Stimulated activated CD4-positive, alpha-beta T cell treated with anti-CD3 and anti-CD28 coated beads, Interleukin-1b, Interleukin-23, amount 100 ng/mL, for 4 hours (primary cell): ENCODE measurements at regions not wholly inside any gene's neighbourhood (a gene's known extent, or its start where the extent isn't known, plus 50 kb on each side); places are given as distances from the start of the nearest gene placed in this dataset.
"Not testable (repeated sequence)": the region's sequence is repeated elsewhere in the genome, so short reads cannot be mapped to it uniquely, and the experiment has no call there.

Experiments
- DNase-seq, 2 donors: peaks; one replicate each; pipeline ENCODE4 v3.0.0-alpha.2; 2020; ENCODE audit warnings: low read depth in 2 of 2

GRCh38 chr11:67940440-67940839 is 63.5 kb downstream of the UNC93B1 start:
- not testable (repeated sequence) for DNase-seq

GRCh38 chr11:67938964-67939363 is 64.9 kb downstream of the UNC93B1 start:
- DNase-seq, result not testable (repeated sequence)

GRCh38 chr11:67938371-67938770 is 65.5 kb downstream of the UNC93B1 start:
- DNase-seq, result not testable (repeated sequence)

GRCh38 chr11:67923565-67923964 is 80.3 kb downstream of the UNC93B1 start:
- not testable (repeated sequence) for DNase-seq

GRCh38 chr11:67920546-67920945 is 83.4 kb downstream of the UNC93B1 start:
- DNase-seq, result not testable (repeated sequence)

GRCh38 chr11:67912184-67912583 is 91.7 kb downstream of the UNC93B1 start:
- DNase-seq, result not testable (repeated sequence)

- not testable (repeated sequence) for DNase-seq
These were observed 92.7 kb downstream of the UNC93B1 start for GRCh38 chr11:67911211-67911610.

GRCh38 chr11:67910803-67911202 is 93.1 kb downstream of the UNC93B1 start:
- DNase-seq, result not testable (repeated sequence)

- DNase-seq, result not testable (repeated sequence)
These were observed 96.9 kb downstream of the UNC93B1 start for GRCh38 chr11:67906969-67907368.

GRCh38 chr11:67899462-67899861 is 104.4 kb downstream of the UNC93B1 start:
- DNase-seq, result not testable (repeated sequence)

GRCh38 chr11:67893487-67893886 is 110.4 kb downstream of the UNC93B1 start:
- not testable (repeated sequence) for DNase-seq

- DNase-seq, result not testable (repeated sequence)
These were observed 114.3 kb downstream of the UNC93B1 start for GRCh38 chr11:67889646-67890045.

- DNase-seq, result not testable (repeated sequence)
These were observed 115.8 kb downstream of the UNC93B1 start for GRCh38 chr11:67888056-67888455.

GRCh38 chr11:67886672-67887071 is 117.2 kb downstream of the UNC93B1 start:
- DNase-seq, result not testable (repeated sequence)

GRCh38 chr11:67886207-67886606 is 117.7 kb downstream of the UNC93B1 start:
- not testable (repeated sequence) for DNase-seq

GRCh38 chr11:67885574-67885973 is 118.3 kb downstream of the UNC93B1 start:
- DNase-seq, result not testable (repeated sequence)

- DNase-seq, result not testable (repeated sequence)
These were observed 118.9 kb downstream of the UNC93B1 start for GRCh38 chr11:67884761-67885558.

GRCh38 chr11:67884073-67884757 is 119.7 kb downstream of the UNC93B1 start:
- DNase-seq, result not testable (repeated sequence)

GRCh38 chr11:67882304-67882703 is 121.6 kb downstream of the UNC93B1 start:
- DNase-seq, result not testable (repeated sequence)

GRCh38 chr11:67881836-67882235 is 122.1 kb downstream of the UNC93B1 start:
- not testable (repeated sequence) for DNase-seq

GRCh38 chr11:67880594-67881196 is 123.2 kb downstream of the UNC93B1 start:
- DNase-seq, result not testable (repeated sequence)

- DNase-seq, result not testable (repeated sequence)
These were observed 125.2 kb downstream of the UNC93B1 start for GRCh38 chr11:67878666-67879065.
